ENCODE measurements at regions not wholly inside any gene's neighbourhood (a gene's known extent, or its start where the extent isn't known, plus 50 kb on each side); places are given as distances from the start of the nearest gene placed in this dataset.
"Not testable (repeated sequence)": the region's sequence is repeated elsewhere in the genome, so short reads cannot be mapped to it uniquely, and the experiment has no call there.

- DNase-seq (ENCODE audit: low read depth in 1 of 2, low spot score in 1 of 2): not testable (repeated sequence)
These were observed 64.6 kb upstream of the NBPF26 start for GRCh38 chr1:120659133-120659532.

- not testable (repeated sequence) for DNase-seq (ENCODE audit: low read depth in 1 of 2, low spot score in 1 of 2)
These were observed 59.1 kb upstream of the NBPF26 start for GRCh38 chr1:120664376-120665249.

GRCh38 chr1:120665250-120665577, 58.5 kb upstream of the NBPF26 start:
- not testable (repeated sequence) for DNase-seq (ENCODE audit: low read depth in 1 of 2, low spot score in 1 of 2)

GRCh38 chr1:120668187-120668586, 55.6 kb upstream of the NBPF26 start:
- DNase-seq (ENCODE audit: low read depth in 1 of 2, low spot score in 1 of 2): not testable (repeated sequence)

Data from activated T-helper 1 cell treated with anti-CD3 and anti-CD28 coated beads, Interleukin-2, amount 50 U/mL, for 16 hours (primary cell).